B cell (primary cell): ENCODE measurements at regions not wholly inside any gene's neighbourhood (a gene's known extent, or its start where the extent isn't known, plus 50 kb on each side); places are given as distances from the start of the nearest gene placed in this dataset.

Source experiments
- ATAC-seq: fragments of 200-7000 bp; cut with Tn5 transposase; one replicate; pipeline ENCODE4 v1.10.0; 2021; ENCODE audit warnings: low read depth, mild to moderate bottlenecking, moderate number of reproducible peaks, moderate library complexity
- CTCF ChIA-PET: fragments of 350-600 bp; sonication (Branson Sonifier 250); formaldehyde crosslinking; loops from one replicate; lab custom pipeline; 2021; ENCODE audit warnings: antibody characterized with exemption, inconsistent platforms; lab: Charles Lee
- POLR2A ChIA-PET: fragments of 350-600 bp; sonication (Branson Sonifier 250); formaldehyde crosslinking; loops from one replicate; lab custom pipeline; 2021; ENCODE audit warnings: antibody characterized with exemption; lab: Charles Lee
- DNase-seq: peaks from one replicate; pipeline ENCODE4 v3.0.0; 2013
- H2AFZ ChIP-seq: 2 replicates; pipeline ENCODE4 v1.6.1; 2012; ENCODE audit warnings: mild to moderate bottlenecking, low read depth, low read length; ENCODE audit not compliant: insufficient read depth, poor library complexity, severe bottlenecking
- H3K27ac ChIP-seq, 2 donors: 1 replicate in 1 of 2; 2 replicates in 1 of 2; pipeline ENCODE4 v1.5.1; 2012 to 2013; ENCODE audit warnings: low read length in 2 of 2, mild to moderate bottlenecking in 2 of 2, moderate library complexity in 1 of 2
- H3K27me3 ChIP-seq, 4 experiments: fragments of 200-600 bp in 1 of 4; sonication (generic) in 1 of 4; replicated peaks in 1 of 4; 1 replicate in 2 of 4; 2 replicates in 2 of 4; pipeline versions ENCODE4 v1.6.1 to v1.7.0; 2013 to 2016; ENCODE audit warnings: low read length in 3 of 4, mild to moderate bottlenecking in 2 of 4, mixed read lengths in 1 of 4, moderate library complexity in 1 of 4; ENCODE audit not compliant: insufficient read depth in 4 of 4, control insufficient read depth in 3 of 4; ENCODE audit errors: control extremely low read depth in 1 of 4
- H3K36me3 ChIP-seq, 2 experiments: replicated peaks in 1 of 2; 1 replicate in 1 of 2; 2 replicates in 1 of 2; pipeline versions ENCODE4 v1.6.1 to v1.7.1; 2013; ENCODE audit warnings: low read length in 1 of 2; ENCODE audit not compliant: insufficient read depth in 2 of 2, control insufficient read depth in 1 of 2; ENCODE audit errors: control extremely low read depth in 1 of 2, extremely low read depth in 1 of 2
- H3K4me1 ChIP-seq, 2 donors: fragments of 200-600 bp in 1 of 2; sonication (generic) in 1 of 2; 1 replicate in 1 of 2; 2 replicates in 1 of 2; pipeline versions ENCODE4 v1.5.1 to v1.6.1; 2013 to 2017; ENCODE audit warnings: low read length in 2 of 2; ENCODE audit not compliant: control insufficient read depth in 2 of 2, insufficient read depth in 2 of 2
- H3K4me2 ChIP-seq: replicated peaks from 2 replicates; pipeline ENCODE3; 2012; ENCODE audit warnings: mild to moderate bottlenecking, low read depth, low read length; ENCODE audit not compliant: poor library complexity, severe bottlenecking
- H3K4me3 ChIP-seq, 5 experiments: fragments of 200-600 bp in 1 of 5; sonication (generic) in 1 of 5; 1 replicate in 3 of 5; 2 replicates in 2 of 5; pipeline versions ENCODE4 v1.5.1 to v1.7.0; 2011 to 2016; ENCODE audit warnings: low read length in 4 of 5, mild to moderate bottlenecking in 4 of 5, low read depth in 2 of 5, control low read depth in 1 of 5, moderate library complexity in 1 of 5; ENCODE audit not compliant: insufficient read depth in 1 of 5; ENCODE audit errors: control extremely low read depth in 1 of 5, extremely low read depth in 1 of 5
- H3K79me2 ChIP-seq: fragments of 200-600 bp; sonication (generic); one replicate; pipeline ENCODE4 v1.6.0; 2016; ENCODE audit warnings: low read length; ENCODE audit not compliant: control insufficient read depth, insufficient read depth
- H3K9ac ChIP-seq: fragments of 200-600 bp; sonication (generic); 2 replicates; pipeline ENCODE4 v1.6.1; 2017; ENCODE audit warnings: mild to moderate bottlenecking, low read length, moderate library complexity
- H3K9me3 ChIP-seq, 3 donors: one replicate each; pipeline versions ENCODE4 v1.6.1 to v1.7.1; 2013; ENCODE audit warnings: low read length in 2 of 3; ENCODE audit not compliant: control insufficient read depth in 2 of 3, insufficient read depth in 1 of 3; ENCODE audit errors: control extremely low read depth in 1 of 3
- H4K20me1 ChIP-seq: 2 replicates; pipeline ENCODE4 v1.6.0; 2012; ENCODE audit warnings: mild to moderate bottlenecking, low read length; ENCODE audit not compliant: insufficient read depth, control insufficient read depth, poor library complexity, severe bottlenecking
- H3K27ac Mint-ChIP-seq: one replicate; pipeline ENCODE4 v1.8.0; 2021; ENCODE audit warnings: mixed read lengths
- H3K27me3 Mint-ChIP-seq: one replicate; pipeline ENCODE4 v1.8.0; 2021; ENCODE audit warnings: mixed read lengths
- H3K4me1 Mint-ChIP-seq: one replicate; pipeline ENCODE4 v1.8.0; 2021; ENCODE audit warnings: mixed read lengths
- H3K4me3 Mint-ChIP-seq: one replicate; pipeline ENCODE4 v1.8.0; 2021; ENCODE audit warnings: mixed read lengths
- H3K9me3 Mint-ChIP-seq: one replicate; pipeline ENCODE4 v1.8.0; 2022; ENCODE audit warnings: mixed read lengths; ENCODE audit not compliant: insufficient read depth
- EZH2 ChIP-seq: IDR thresholded peaks from 2 replicates; pipeline ENCODE4 v1.6.1; 2012; ENCODE audit warnings: borderline replicate concordance, low read depth, mild to moderate bottlenecking, moderate library complexity, low read length; ENCODE audit not compliant: insufficient read depth, poor library complexity, severe bottlenecking
- WGBS: methylation state at CpG from one replicate; pipeline ENCODE4 v1.1.5; 2013; ENCODE audit warnings: missing lambda C conversion rate; ENCODE audit not compliant: insufficient coverage; 5-methylcytosine and 5-hydroxymethylcytosine counted together
- intact Hi-C: fragments of 100-400 bp; cut with micrococcal nuclease; formaldehyde crosslinking; loops from one replicate; pipeline ENCODE4 v1.10.0; 2022
- TF ChIP-seq, protein P1 (sequence below): fragments of 200-600 bp; IDR thresholded peaks from one replicate; pipeline ENCODE4 v1.8.0; 2022; ENCODE audit warnings: antibody characterized with exemption, mild to moderate bottlenecking

DNA sequence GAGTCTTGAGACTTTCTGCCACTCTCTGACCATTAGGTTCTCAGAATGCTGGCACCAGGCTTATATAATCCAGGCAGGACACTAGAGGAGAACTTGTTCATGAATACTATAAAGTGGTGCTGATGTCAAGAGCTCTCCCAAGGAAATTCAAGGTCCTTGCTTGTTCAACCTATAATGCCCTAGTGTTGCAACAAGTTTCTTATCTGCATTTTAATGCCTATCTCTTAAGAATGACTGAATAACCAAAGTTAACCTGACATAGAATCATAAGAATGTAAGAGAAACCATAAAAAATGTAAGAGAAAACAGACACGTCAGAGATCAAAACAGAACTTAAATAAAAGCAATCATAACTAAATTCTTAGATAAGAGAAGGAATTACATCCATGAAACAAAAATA lies 640.8 kb upstream of the SGCD start:
- CTCF ChIA-PET = no interaction called here
- no CpG with 5 or more reads among the region's 1 CpG for WGBS
- Histone ChIP-seq H3K4me3 (no peak overlapping the region), H4K20me1 (no peaks in the 10 kb centered on the region), H3K4me1 (no peaks in the 10 kb centered on the region), H3K4me2 (no peak overlapping the region), H3K9ac (no peak overlapping the region), H3K36me3 (no peaks in the 10 kb centered on the region), H3K9me3 (peaks cover 0 to 4% (median 0%) of the 10 kb centered on the region in 3 donors), H3K79me2 (no peaks in the 10 kb centered on the region), H3K27ac (no peak overlapping the region), H3K27me3 (peaks cover 0 to 2% (median 0%) of the 10 kb centered on the region in 4 experiments), H2AFZ (no peak overlapping the region)
- Mint-ChIP-seq H3K27me3 (no peaks in the 10 kb centered on the region), H3K27ac (no peak overlapping the region), H3K4me1 (no peaks in the 10 kb centered on the region), H3K9me3 (peaks cover 2% of the 10 kb centered on the region), H3K4me3 (no peak overlapping the region)
- DNase-seq = no peak
- no peak for TF ChIP-seq EZH2
- TF ChIP-seq, protein P1, sequence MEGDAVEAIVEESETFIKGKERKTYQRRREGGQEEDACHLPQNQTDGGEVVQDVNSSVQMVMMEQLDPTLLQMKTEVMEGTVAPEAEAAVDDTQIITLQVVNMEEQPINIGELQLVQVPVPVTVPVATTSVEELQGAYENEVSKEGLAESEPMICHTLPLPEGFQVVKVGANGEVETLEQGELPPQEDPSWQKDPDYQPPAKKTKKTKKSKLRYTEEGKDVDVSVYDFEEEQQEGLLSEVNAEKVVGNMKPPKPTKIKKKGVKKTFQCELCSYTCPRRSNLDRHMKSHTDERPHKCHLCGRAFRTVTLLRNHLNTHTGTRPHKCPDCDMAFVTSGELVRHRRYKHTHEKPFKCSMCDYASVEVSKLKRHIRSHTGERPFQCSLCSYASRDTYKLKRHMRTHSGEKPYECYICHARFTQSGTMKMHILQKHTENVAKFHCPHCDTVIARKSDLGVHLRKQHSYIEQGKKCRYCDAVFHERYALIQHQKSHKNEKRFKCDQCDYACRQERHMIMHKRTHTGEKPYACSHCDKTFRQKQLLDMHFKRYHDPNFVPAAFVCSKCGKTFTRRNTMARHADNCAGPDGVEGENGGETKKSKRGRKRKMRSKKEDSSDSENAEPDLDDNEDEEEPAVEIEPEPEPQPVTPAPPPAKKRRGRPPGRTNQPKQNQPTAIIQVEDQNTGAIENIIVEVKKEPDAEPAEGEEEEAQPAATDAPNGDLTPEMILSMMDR = no peak
- POLR2A ChIA-PET = no interaction called here
- intact Hi-C loops = no loop called here
- no peak for ATAC-seq

DNA sequence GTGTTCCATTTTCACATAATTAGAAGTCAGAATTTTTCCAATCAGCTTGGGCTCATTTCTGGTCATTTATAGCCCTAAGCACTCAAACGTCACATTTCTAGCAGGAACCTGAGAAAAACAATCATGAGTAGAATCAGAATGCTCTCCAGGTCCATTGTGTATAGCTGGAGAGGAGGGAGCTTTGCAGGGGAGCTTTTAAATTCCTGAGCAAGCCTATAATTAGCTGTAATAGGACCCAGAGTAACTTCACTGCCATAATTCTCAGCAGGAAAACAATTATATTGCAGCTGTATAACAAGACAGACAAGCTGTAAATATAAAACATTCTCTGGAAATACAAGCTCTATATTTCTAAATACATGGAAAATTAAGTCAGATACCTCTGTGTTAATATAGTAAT lies 637.6 kb upstream of the SGCD start:
- Mint-ChIP-seq H3K4me3 (no peak overlapping the region), H3K27me3 (no peaks in the 10 kb centered on the region), H3K9me3 (no peaks in the 10 kb centered on the region), H3K27ac (no peak overlapping the region), H3K4me1 (no peaks in the 10 kb centered on the region)
- WGBS = no CpG with 5 or more reads among the region's 1 CpG
- ATAC-seq (no peak), DNase-seq (no peak)
- H3K4me3 ChIP-seq = no peak overlapping the region
- intact Hi-C loops = no loop called here
- no peak overlapping the region for H2AFZ ChIP-seq
- H3K9ac ChIP-seq = no peak overlapping the region
- ChIA-PET POLR2A (no interaction called here), CTCF (no interaction called here)
- H3K4me2 ChIP-seq = no peak overlapping the region
- H3K27ac ChIP-seq = no peak overlapping the region
- no peaks in the 10 kb centered on the region for H3K9me3 ChIP-seq
- H4K20me1 ChIP-seq = no peaks in the 10 kb centered on the region
- no peaks in the 10 kb centered on the region for H3K36me3 ChIP-seq
- H3K79me2 ChIP-seq = no peaks in the 10 kb centered on the region
- TF ChIP-seq, protein P1 = no peak
- no peak for TF ChIP-seq EZH2
- peaks cover 0 to 2% (median 0%) of the 10 kb centered on the region in 4 experiments for H3K27me3 ChIP-seq
- no peaks in the 10 kb centered on the region for H3K4me1 ChIP-seq
